ENCODE measurements at regions not wholly inside any gene's neighbourhood (a gene's known extent, or its start where the extent isn't known, plus 50 kb on each side); places are given as distances from the start of the nearest gene placed in this dataset.
A peak's percentile ranks its signal among the peaks of the same experiment; 100 is the strongest.
"Not testable (repeated sequence)": the region's sequence is repeated elsewhere in the genome, so short reads cannot be mapped to it uniquely, and the experiment has no call there.

DNA sequence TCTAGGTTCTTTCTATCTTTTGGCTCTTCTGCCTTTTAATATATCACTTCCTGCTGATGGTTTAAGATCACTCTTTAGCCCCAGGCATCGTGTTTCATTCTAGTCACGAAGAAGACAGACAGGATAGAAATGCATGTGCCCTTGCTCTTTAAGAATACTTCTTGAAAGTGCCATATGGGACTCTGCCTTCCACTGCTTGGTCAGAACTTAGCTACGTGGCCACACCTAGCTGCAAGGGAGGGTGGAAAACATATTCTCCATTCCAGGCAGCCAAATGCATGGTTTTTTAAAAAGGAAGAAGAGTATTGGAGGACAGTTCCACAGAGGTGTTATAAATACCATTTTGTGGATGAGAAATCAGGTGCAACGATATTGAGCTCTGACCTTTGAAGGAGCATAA lies 143.3 kb downstream of the KLRB1 start:
- intact Hi-C loops (cut with micrococcal nuclease; ENCODE audit: unreplicated experiment), result no loop called here

GRCh38 chr12:9455516-9455915 lies 152.2 kb downstream of the KLRB1 start:
- H3F3A ChIP-seq (ENCODE audit: insufficient read depth, low read depth); BruUV-seq (replicated peaks); H3K27ac ChIP-seq; H3K4me3 ChIP-seq; H3K36me3 ChIP-seq (ENCODE audit: low read depth); CTCF ChIA-PET; H3K4me2 ChIP-seq; DNase-seq; H3K4me1 ChIP-seq (replicated peaks; ENCODE audit: insufficient read depth); POLR2A ChIA-PET (ENCODE audit: unreplicated experiment); intact Hi-C loops (cut with micrococcal nuclease; ENCODE audit: unreplicated experiment); H3K9me2 ChIP-seq (ENCODE audit: insufficient read depth); H3K27me3 ChIP-seq (ENCODE audit: insufficient read depth, low read depth); H3K9me3 ChIP-seq (ENCODE audit: insufficient read depth, low read depth); H3K79me2 ChIP-seq (ENCODE audit: low read depth); H2AFZ ChIP-seq; H4K20me1 ChIP-seq (ENCODE audit: insufficient read depth): not testable (repeated sequence)

More for the DNA sequence above, 143.3 kb downstream of the KLRB1 start:
- Histone ChIP-seq H3K4me1 (replicated peaks; ENCODE audit: insufficient read depth) (no peaks in the 10 kb centered on the region), H3K79me2 (ENCODE audit: low read depth) (no peaks in the 10 kb centered on the region), H4K20me1 (ENCODE audit: insufficient read depth) (no peaks in the 10 kb centered on the region), H3K36me3 (ENCODE audit: low read depth) (no peaks in the 10 kb centered on the region), H3K9me3 (ENCODE audit: insufficient read depth, low read depth) (no peaks in the 10 kb centered on the region), H3K4me3 (no peak overlapping the region), H2AFZ (no peak overlapping the region), H3K27ac (no peak overlapping the region), H3K4me2 (no peak overlapping the region), H3K27me3 (ENCODE audit: insufficient read depth, low read depth) (no peaks in the 10 kb centered on the region), H3F3A (ENCODE audit: insufficient read depth, low read depth) (no peaks in the 10 kb centered on the region), H3K9me2 (ENCODE audit: insufficient read depth) (no peaks in the 10 kb centered on the region)
- CTCF ChIA-PET, result no interaction called here
- no peak for DNase-seq
- POLR2A ChIA-PET (ENCODE audit: unreplicated experiment), result no interaction called here
- BruUV-seq (replicated peaks), result no TSS peak
- no peak for TF ChIP-seq EZH2 (IDR thresholded peaks at IDR 0.05; ENCODE audit: low read depth)
- TF ChIP-seq, protein P1, sequence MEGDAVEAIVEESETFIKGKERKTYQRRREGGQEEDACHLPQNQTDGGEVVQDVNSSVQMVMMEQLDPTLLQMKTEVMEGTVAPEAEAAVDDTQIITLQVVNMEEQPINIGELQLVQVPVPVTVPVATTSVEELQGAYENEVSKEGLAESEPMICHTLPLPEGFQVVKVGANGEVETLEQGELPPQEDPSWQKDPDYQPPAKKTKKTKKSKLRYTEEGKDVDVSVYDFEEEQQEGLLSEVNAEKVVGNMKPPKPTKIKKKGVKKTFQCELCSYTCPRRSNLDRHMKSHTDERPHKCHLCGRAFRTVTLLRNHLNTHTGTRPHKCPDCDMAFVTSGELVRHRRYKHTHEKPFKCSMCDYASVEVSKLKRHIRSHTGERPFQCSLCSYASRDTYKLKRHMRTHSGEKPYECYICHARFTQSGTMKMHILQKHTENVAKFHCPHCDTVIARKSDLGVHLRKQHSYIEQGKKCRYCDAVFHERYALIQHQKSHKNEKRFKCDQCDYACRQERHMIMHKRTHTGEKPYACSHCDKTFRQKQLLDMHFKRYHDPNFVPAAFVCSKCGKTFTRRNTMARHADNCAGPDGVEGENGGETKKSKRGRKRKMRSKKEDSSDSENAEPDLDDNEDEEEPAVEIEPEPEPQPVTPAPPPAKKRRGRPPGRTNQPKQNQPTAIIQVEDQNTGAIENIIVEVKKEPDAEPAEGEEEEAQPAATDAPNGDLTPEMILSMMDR (conservative IDR thresholded peaks at IDR 0.05), result no peak

DNA sequence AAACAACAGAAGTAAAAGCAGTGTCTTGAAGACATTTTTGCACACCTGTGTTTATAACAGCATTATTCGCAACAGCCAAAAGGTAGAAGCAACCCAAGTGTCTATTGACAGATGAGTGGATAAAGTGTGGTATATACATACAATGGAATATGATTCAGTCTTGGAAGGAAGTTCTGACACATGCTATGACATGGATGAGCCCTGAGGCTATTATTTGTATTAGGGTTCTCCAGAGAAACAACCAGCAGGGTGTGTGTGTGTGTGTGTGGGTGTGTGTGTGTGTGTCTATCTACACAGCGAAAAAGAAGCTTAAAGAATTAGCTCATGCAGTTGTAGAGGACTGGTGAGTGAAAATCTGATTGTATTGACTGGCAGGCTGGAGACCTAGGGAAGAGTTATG lies 153.7 kb downstream of the KLRB1 start:
- H3K27ac ChIP-seq, CTCF ChIA-PET: not testable (repeated sequence)

GRCh38 chr12:9450127-9450567 lies 157.6 kb downstream of the KLRB1 start:
- H3K27ac ChIP-seq, result not testable (repeated sequence)

More for the DNA sequence above, 153.7 kb downstream of the KLRB1 start:
- DNase-seq; H4K20me1 ChIP-seq (ENCODE audit: insufficient read depth); H3K4me2 ChIP-seq; H3K27me3 ChIP-seq (ENCODE audit: insufficient read depth, low read depth); H3K9me3 ChIP-seq (ENCODE audit: insufficient read depth, low read depth); H3F3A ChIP-seq (ENCODE audit: insufficient read depth, low read depth); H3K4me3 ChIP-seq; intact Hi-C loops (cut with micrococcal nuclease; ENCODE audit: unreplicated experiment); H3K9me2 ChIP-seq (ENCODE audit: insufficient read depth); BruUV-seq (replicated peaks); H3K36me3 ChIP-seq (ENCODE audit: low read depth); POLR2A ChIA-PET (ENCODE audit: unreplicated experiment); H2AFZ ChIP-seq; H3K79me2 ChIP-seq (ENCODE audit: low read depth); H3K4me1 ChIP-seq (replicated peaks; ENCODE audit: insufficient read depth): not testable (repeated sequence)

DNA sequence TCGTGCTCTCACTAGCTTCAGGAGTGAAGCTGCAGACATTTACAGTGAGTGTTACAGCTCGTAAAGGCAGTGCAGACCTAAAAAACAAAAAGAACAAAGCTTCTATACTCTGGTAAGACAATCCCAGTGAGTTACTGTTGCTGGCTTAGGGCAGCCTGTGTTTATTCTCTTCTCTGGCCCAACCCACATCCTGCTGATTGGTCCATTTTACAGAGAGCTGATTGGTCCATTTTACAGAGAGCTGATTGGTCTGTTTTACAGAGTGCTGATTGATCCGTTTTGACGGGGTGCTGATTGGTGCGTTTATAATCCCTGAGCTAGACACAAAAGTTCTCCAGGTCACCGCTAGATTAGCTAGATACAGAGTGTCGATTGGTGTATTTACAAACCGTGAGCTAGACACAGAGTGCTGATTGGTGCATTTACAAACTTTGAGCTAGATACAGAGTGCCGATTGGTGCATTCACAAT lies 158.0 kb downstream of the KLRB1 start:
- H3K4me1 ChIP-seq (replicated peaks; ENCODE audit: insufficient read depth); H3K9me3 ChIP-seq (ENCODE audit: insufficient read depth, low read depth); H4K20me1 ChIP-seq (ENCODE audit: insufficient read depth); H3K79me2 ChIP-seq (ENCODE audit: low read depth); H3K27ac ChIP-seq; H2AFZ ChIP-seq; H3K9me2 ChIP-seq (ENCODE audit: insufficient read depth); BruUV-seq (replicated peaks); intact Hi-C loops (cut with micrococcal nuclease; ENCODE audit: unreplicated experiment); H3K27me3 ChIP-seq (ENCODE audit: insufficient read depth, low read depth); H3K36me3 ChIP-seq (ENCODE audit: low read depth); CTCF ChIA-PET; H3F3A ChIP-seq (ENCODE audit: insufficient read depth, low read depth): not testable (repeated sequence)
- peak; percentile 23 to 38 for DNase-seq
- POLR2A ChIA-PET (ENCODE audit: unreplicated experiment), result interaction anchor here (0.6 to 0.9 kb wide), 4 partner anchors 130 to 1256 kb away, joined by 3 to 5 read pairs (median 4); no protein-coding TSS in a partner anchor
- Histone ChIP-seq H3K4me2 (peak overlapping the region; percentile 91), H3K4me3 (peak overlapping the region; percentile 75; the same call in 1 of the 2 replicates)

More at GRCh38 chr12:9450127-9450567, 157.6 kb downstream of the KLRB1 start:
- H3K9me2 ChIP-seq (ENCODE audit: insufficient read depth); H4K20me1 ChIP-seq (ENCODE audit: insufficient read depth); BruUV-seq (replicated peaks); intact Hi-C loops (cut with micrococcal nuclease; ENCODE audit: unreplicated experiment); H3K4me1 ChIP-seq (replicated peaks; ENCODE audit: insufficient read depth); CTCF ChIA-PET; H3K27me3 ChIP-seq (ENCODE audit: insufficient read depth, low read depth); H3F3A ChIP-seq (ENCODE audit: insufficient read depth, low read depth); DNase-seq; H3K9me3 ChIP-seq (ENCODE audit: insufficient read depth, low read depth); H2AFZ ChIP-seq; H3K79me2 ChIP-seq (ENCODE audit: low read depth); H3K36me3 ChIP-seq (ENCODE audit: low read depth): not testable (repeated sequence)
- H3K4me2 ChIP-seq, result peak overlapping the region; percentile 91; the same call in 1 of the 2 replicates
- POLR2A ChIA-PET (ENCODE audit: unreplicated experiment), result interaction anchor here (0.6 to 0.9 kb wide), 2 partner anchors 385 to 1256 kb away, joined by 3 to 4 read pairs; no protein-coding TSS in a partner anchor
- peak overlapping the region; percentile 75; the same call in 1 of the 2 replicates for H3K4me3 ChIP-seq
